Hepatocyte (in vitro differentiated cells): ENCODE measurements at regions not wholly inside any gene's neighbourhood (a gene's known extent, or its start where the extent isn't known, plus 50 kb on each side); places are given as distances from the start of the nearest gene placed in this dataset.

Experiments used
- DNase-seq: peaks from one replicate; pipeline ENCODE4 v3.0.0-alpha.2; 2016; ENCODE audit warnings: low spot score
- H2AFZ ChIP-seq: fragments of 200-600 bp; sonication (generic); 2 replicates; pipeline ENCODE4 v1.6.0; 2016; ENCODE audit warnings: antibody characterized with exemption, mild to moderate bottlenecking
- H3K27ac ChIP-seq: fragments of 200-600 bp; sonication (generic); 2 replicates; pipeline ENCODE4 v1.5.1; 2016; ENCODE audit warnings: mild to moderate bottlenecking
- H3K27me3 ChIP-seq: fragments of 200-600 bp; sonication (generic); 2 replicates; pipeline ENCODE4 v1.6.1; 2016
- H3K36me3 ChIP-seq: fragments of 200-600 bp; sonication (generic); replicated peaks from 2 replicates; pipeline ENCODE4 v1.5.1; 2016; ENCODE audit warnings: low read depth; ENCODE audit not compliant: insufficient read depth
- H3K4me1 ChIP-seq: fragments of 200-600 bp; sonication (generic); 2 replicates; pipeline ENCODE4 v1.5.1; 2016; ENCODE audit warnings: mild to moderate bottlenecking, moderate library complexity; ENCODE audit not compliant: insufficient read depth
- H3K4me2 ChIP-seq: fragments of 200-600 bp; sonication (generic); 2 replicates; pipeline ENCODE4 v1.6.0; 2016
- H3K4me3 ChIP-seq: fragments of 200-600 bp; sonication (generic); 2 replicates; pipeline ENCODE4 v1.5.1; 2016; ENCODE audit warnings: mild to moderate bottlenecking
- H3K79me2 ChIP-seq: fragments of 200-600 bp; sonication (generic); 2 replicates; pipeline ENCODE4 v1.6.0; 2017; ENCODE audit warnings: mild to moderate bottlenecking
- H3K9me2 ChIP-seq: fragments of 200-600 bp; sonication (generic); replicated peaks from 2 replicates; pipeline ENCODE4 v1.6.0; 2017; ENCODE audit warnings: mild to moderate bottlenecking; ENCODE audit not compliant: insufficient read depth
- H3K9me3 ChIP-seq: fragments of 200-600 bp; sonication (generic); 2 replicates; pipeline ENCODE4 v1.5.1; 2016; ENCODE audit warnings: low read depth, mild to moderate bottlenecking
- H4K20me1 ChIP-seq: fragments of 200-600 bp; sonication (generic); 2 replicates; pipeline ENCODE4 v1.6.0; 2016; ENCODE audit warnings: mild to moderate bottlenecking; ENCODE audit not compliant: insufficient read depth, poor library complexity, severe bottlenecking
- EZH2 ChIP-seq: fragments of 200-600 bp; sonication (generic); IDR thresholded peaks from 2 replicates; pipeline ENCODE4 v1.6.1; 2016; ENCODE audit warnings: antibody characterized with exemption, mild to moderate bottlenecking, borderline replicate concordance
- EZH2phosphoT487 ChIP-seq: fragments of 200-600 bp; sonication (generic); IDR thresholded peaks from one replicate; pipeline ENCODE4 v1.6.1; 2018; ENCODE audit warnings: antibody characterized with exemption, mild to moderate bottlenecking, low read depth, moderate library complexity; ENCODE audit not compliant: unreplicated experiment, severe bottlenecking
- WGBS: methylation state at CpG from one replicate; pipeline ENCODE4 v1.1.6; 2016; ENCODE audit warnings: low lambda C conversion rate; ENCODE audit errors: missing lambda C conversion rate; 5-methylcytosine and 5-hydroxymethylcytosine counted together
- TF ChIP-seq, protein P1 (sequence below): fragments of 200-600 bp; sonication (generic); IDR thresholded peaks from 2 replicates; pipeline ENCODE4 v1.5.1; 2016; ENCODE audit warnings: antibody characterized with exemption, mild to moderate bottlenecking; ENCODE audit not compliant: poor library complexity

DNA sequence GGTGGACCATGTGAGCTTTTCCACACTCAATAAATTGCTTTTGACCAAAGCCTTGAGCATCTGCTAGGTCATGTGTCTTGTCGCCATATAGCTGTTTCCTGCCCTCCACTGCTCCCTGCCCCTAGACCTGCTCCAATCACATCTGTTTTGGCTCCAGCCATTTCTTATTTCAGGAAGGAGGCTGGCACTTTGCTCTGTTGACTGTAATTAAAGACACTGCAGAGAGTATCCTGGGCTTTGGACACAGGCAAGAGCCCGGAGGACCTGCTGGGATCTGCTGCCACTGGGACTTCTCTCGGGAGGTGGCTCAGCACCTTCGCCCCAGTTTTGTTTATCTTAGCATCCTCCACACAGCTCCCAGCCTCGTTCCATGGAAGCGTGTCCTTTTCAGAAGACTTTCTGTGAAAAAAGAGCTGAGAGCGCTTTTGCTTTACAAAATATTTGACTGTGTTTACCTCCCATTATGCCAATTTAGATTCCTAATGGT is 153.2 kb downstream of the MED10 start:
- Histone ChIP-seq H3K27ac (no peak overlapping the region), H3K27me3 (no peaks in the 10 kb centered on the region), H3K4me1 (no peaks in the 10 kb centered on the region), H3K4me2 (no peak overlapping the region), H2AFZ (no peak overlapping the region), H3K36me3 (no peaks in the 10 kb centered on the region), H3K79me2 (no peaks in the 10 kb centered on the region), H3K9me3 (no peaks in the 10 kb centered on the region), H3K9me2 (no peaks in the 10 kb centered on the region), H4K20me1 (no peaks in the 10 kb centered on the region), H3K4me3 (no peak overlapping the region)
- WGBS = 74% methylated on average over 7 of the region's 7 CpGs
- no peak for DNase-seq
- TF ChIP-seq EZH2 (no peak), EZH2phosphoT487 (no peak)
- TF ChIP-seq, protein P1, sequence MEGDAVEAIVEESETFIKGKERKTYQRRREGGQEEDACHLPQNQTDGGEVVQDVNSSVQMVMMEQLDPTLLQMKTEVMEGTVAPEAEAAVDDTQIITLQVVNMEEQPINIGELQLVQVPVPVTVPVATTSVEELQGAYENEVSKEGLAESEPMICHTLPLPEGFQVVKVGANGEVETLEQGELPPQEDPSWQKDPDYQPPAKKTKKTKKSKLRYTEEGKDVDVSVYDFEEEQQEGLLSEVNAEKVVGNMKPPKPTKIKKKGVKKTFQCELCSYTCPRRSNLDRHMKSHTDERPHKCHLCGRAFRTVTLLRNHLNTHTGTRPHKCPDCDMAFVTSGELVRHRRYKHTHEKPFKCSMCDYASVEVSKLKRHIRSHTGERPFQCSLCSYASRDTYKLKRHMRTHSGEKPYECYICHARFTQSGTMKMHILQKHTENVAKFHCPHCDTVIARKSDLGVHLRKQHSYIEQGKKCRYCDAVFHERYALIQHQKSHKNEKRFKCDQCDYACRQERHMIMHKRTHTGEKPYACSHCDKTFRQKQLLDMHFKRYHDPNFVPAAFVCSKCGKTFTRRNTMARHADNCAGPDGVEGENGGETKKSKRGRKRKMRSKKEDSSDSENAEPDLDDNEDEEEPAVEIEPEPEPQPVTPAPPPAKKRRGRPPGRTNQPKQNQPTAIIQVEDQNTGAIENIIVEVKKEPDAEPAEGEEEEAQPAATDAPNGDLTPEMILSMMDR = no peak

- no peaks in the 10 kb centered on the region for H3K9me3 ChIP-seq
- H3K4me3 ChIP-seq = no peak overlapping the region
- no peaks in the 10 kb centered on the region for H3K27me3 ChIP-seq
- no peak overlapping the region for H3K4me2 ChIP-seq
- TF ChIP-seq EZH2phosphoT487 = no peak
- TF ChIP-seq, protein P1 = no peak
- TF ChIP-seq EZH2 = no peak
- no peaks in the 10 kb centered on the region for H4K20me1 ChIP-seq
- DNase-seq = no peak
- H2AFZ ChIP-seq = no peak overlapping the region
- no peaks in the 10 kb centered on the region for H3K36me3 ChIP-seq
- WGBS = 92% methylated on average over 5 of the region's 5 CpGs
- no peaks in the 10 kb centered on the region for H3K79me2 ChIP-seq
- no peaks in the 10 kb centered on the region for H3K4me1 ChIP-seq
- no peaks in the 10 kb centered on the region for H3K9me2 ChIP-seq
- H3K27ac ChIP-seq = no peak overlapping the region
These were observed 153.9 kb downstream of the MED10 start for GRCh38 chr5:6224406-6224805.

DNA sequence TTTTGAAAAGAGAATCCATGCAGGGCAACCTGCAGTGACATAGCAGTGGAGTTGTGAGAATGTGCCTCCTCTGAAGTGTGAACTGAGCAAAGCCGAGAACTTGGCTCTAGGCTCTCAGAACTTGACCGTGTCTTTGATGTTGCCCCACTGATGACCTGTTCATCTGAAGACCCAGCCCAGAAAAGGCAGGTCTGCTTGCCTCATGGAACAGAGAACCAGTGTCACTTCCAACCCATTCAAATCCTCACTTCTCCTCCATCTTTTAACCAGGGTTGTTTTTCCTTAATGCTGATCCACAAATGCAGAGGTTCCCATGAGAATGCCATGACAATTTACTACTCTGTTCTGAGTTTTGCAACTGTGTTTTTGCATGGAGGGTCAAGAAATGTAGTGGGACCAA is 155.4 kb downstream of the MED10 start:
- no peaks in the 10 kb centered on the region for H3K36me3 ChIP-seq
- H3K9me3 ChIP-seq = no peaks in the 10 kb centered on the region
- H3K4me2 ChIP-seq = no peak overlapping the region
- no peak overlapping the region for H3K4me3 ChIP-seq
- TF ChIP-seq, protein P1 = no peak
- TF ChIP-seq EZH2 (no peak), EZH2phosphoT487 (no peak)
- 89% methylated on average over 2 of the region's 2 CpGs for WGBS
- H3K79me2 ChIP-seq = no peaks in the 10 kb centered on the region
- H4K20me1 ChIP-seq = no peaks in the 10 kb centered on the region
- H3K4me1 ChIP-seq = no peaks in the 10 kb centered on the region
- no peak overlapping the region for H2AFZ ChIP-seq
- no peak for DNase-seq
- H3K27me3 ChIP-seq = no peaks in the 10 kb centered on the region
- H3K27ac ChIP-seq = no peak overlapping the region
- no peaks in the 10 kb centered on the region for H3K9me2 ChIP-seq

DNA sequence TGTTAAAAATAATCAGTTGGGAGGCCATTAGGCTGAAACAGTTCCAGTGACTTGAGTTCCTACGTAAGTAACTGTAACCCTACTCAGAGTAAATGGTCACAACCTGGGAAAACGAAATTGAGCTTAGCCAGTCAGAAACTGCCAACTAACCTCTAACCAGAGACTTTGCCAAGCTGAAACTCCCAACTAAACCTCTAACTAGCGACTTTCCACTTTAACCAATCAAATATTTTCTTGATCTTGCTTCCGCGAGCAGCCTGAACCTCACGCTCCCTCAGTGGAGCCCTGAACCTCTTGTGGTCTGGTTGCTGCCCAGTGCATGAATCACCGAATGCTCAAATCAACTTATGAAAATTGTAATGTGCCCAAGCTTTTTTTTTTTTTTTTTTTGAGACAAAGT is 156.2 kb downstream of the MED10 start:
- no peaks in the 10 kb centered on the region for H3K79me2 ChIP-seq
- DNase-seq = no peak
- no peaks in the 10 kb centered on the region for H3K27me3 ChIP-seq
- H3K9me3 ChIP-seq = no peaks in the 10 kb centered on the region
- H3K4me2 ChIP-seq = no peak overlapping the region
- no peak overlapping the region for H3K4me3 ChIP-seq
- no peaks in the 10 kb centered on the region for H3K9me2 ChIP-seq
- TF ChIP-seq, protein P1 = no peak
- no peak for TF ChIP-seq EZH2
- no peak for TF ChIP-seq EZH2phosphoT487
- H2AFZ ChIP-seq = no peak overlapping the region
- H3K36me3 ChIP-seq = no peaks in the 10 kb centered on the region
- H3K27ac ChIP-seq = no peak overlapping the region
- no peaks in the 10 kb centered on the region for H3K4me1 ChIP-seq
- 81% methylated on average over 7 of the region's 7 CpGs for WGBS
- H4K20me1 ChIP-seq = no peaks in the 10 kb centered on the region
